Transverse colon (tissue), 3 donors: ENCODE measurements at regions not wholly inside any gene's neighbourhood (a gene's known extent, or its start where the extent isn't known, plus 50 kb on each side); places are given as distances from the start of the nearest gene placed in this dataset.

Source experiments
- CTCF ChIP-seq, 5 experiments: fragments of 200-600 bp in 3 of 5; fragments of 450-650 bp in 2 of 5; sonication (generic) in 3 of 5; IDR thresholded peaks; 1 replicate in 2 of 5; 2 replicates in 3 of 5; pipeline ENCODE4 v1.5.1; 2016 to 2017; ENCODE audit warnings: antibody characterized with exemption in 5 of 5, inconsistent platforms in 3 of 5, mild to moderate bottlenecking in 2 of 5, moderate library complexity in 1 of 5
- POLR2A ChIP-seq: fragments of 450-650 bp; IDR thresholded peaks from one replicate; pipeline ENCODE4 v1.6.1; 2016; ENCODE audit warnings: antibody characterized with exemption, mild to moderate bottlenecking, moderate library complexity

GRCh38 chr1:200263203-200263602, 146.6 kb downstream of the ZNF281 start:
- TF ChIP-seq CTCF (IDR thresholded peaks at IDR 0.05), result no peak
- no peak for TF ChIP-seq POLR2A
